HG03060 (cell line): ENCODE measurements at regions not wholly inside any gene's neighbourhood (a gene's known extent, or its start where the extent isn't known, plus 50 kb on each side); places are given as distances from the start of the nearest gene placed in this dataset.
"Not testable (repeated sequence)": the region's sequence is repeated elsewhere in the genome, so short reads cannot be mapped to it uniquely, and the experiment has no call there.

Source experiments
- ATAC-seq: cut with Tn5 transposase; IDR thresholded peaks from one replicate; pipeline ENCODE4 v1.9.1; 2021; ENCODE audit warnings: low read depth, moderate number of reproducible peaks; ENCODE audit not compliant: unreplicated experiment

DNA sequence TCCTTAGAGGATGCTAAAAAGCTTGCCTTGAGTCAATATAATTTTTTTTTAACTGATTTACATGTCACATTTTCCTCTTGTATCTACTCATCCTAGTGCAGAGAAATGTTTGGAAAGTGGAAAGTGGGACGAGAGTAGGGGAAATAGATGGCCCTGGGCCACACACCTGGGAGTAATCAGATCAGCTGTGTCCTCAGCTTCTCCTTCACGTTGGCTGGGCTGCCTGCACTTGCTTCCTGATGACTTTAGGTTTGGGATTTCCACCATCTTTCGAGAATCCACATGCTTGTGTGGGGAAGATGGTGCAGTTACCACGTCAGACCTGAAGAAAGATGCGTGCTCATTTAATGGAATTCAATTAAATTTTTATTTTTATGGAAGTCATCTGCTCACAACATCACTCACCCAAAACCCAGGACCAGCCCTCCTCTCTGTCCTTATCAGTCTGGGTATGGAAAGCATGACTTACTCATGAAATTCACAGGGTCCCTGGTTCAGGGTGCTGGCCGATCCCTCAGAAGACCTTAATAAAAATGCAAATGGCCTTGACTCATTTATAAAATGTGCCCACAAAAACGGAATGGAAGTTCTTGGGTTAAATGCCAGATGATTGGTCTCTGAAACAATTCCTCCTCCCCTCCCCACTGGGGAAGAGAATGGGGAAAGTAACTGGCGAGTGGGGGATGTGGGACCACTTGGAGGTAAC is 74.5 kb upstream of the TIAM2 start:
- no peak for ATAC-seq

DNA sequence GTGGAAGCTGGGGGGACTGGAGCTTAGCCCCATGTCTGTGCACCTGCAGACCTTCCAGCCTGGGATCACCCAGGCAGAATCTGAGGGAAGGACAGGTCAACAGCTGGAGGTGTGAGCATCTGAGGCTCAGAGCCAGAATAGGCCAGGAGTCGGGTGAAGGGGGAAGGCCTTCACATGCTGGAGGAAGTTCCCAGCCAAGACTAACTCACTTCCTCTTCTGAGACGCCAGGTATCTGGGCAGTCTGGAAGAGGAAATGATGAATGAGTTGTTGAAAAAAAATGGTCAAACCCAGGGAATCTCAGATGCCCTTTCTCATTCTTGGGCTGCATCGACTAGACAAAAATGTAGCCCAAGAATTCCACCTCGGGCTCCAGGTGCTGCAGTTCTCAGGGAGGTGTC is 73.6 kb upstream of the TIAM2 start:
- peak; percentile 52 for ATAC-seq

DNA sequence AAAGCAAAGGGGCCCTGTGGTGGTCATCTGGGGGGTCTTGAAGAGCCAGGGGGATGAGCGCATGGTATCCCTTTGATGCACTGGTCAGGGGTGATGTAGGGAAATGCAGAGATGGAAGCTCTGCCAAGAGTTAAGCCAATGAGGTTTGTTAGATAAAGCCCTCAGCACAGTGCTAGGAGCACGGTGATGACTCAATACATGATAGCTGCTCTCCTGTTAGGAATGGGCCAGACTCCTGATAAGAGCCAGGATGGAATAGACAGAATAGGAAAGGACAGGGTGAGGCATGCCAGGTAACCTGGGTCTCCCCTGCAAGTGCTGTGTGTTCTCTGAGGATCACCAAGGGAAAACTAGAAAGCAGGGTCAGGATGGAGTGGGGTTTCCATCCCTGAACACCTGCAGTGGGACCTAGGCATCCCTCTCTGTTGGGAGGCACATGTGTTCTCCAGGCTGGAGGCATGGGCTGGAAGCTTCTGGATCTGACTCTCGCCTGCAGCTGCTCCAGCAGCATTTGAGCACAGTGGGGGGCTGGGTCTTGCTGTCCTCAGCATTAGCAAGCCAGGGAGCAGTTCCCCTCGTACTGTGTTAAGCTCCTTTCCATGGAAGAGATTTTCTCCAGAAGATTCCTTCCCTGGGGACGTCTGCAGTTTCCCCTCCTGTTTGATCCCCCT is 71.8 kb upstream of the TIAM2 start:
- no peak for ATAC-seq

GRCh38 chr6:154925130-154925529 is 70.0 kb upstream of the TIAM2 start:
- ATAC-seq = no peak

- no peak for ATAC-seq
Measured at GRCh38 chr6:154926366-154926765, 68.7 kb upstream of the TIAM2 start.

DNA sequence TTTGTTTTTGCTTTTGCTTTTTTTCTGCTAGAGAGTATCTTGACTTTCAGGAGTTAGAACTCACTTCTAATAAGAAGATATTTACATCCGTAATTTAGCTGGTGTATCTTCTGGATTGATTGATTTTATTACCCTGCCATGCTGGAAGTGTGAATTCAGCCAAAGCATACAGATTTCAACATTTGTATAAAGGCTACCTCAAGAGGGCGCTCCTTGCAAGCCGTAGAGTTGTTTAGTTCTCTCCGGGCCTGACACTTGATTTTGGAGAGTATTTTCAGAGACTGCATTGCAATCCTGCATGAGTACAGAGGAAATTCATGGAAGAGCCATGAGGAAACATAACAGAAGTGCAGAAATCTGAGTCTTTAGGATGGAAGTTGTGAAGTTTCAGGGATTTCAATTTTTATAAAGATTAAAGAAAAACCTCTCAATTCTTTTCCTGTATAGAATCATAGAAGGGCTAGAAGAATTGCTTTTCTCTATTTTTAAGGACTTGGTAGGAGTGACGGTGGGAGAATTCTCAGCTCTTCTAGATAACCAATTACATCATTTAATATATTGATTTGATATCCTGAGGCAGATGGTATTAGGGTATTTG is 66.7 kb upstream of the TIAM2 start:
- no peak for ATAC-seq

GRCh38 chr6:154930451-154930851 is 64.7 kb upstream of the TIAM2 start:
- ATAC-seq = no peak

GRCh38 chr6:154931711-154932424 is 63.2 kb upstream of the TIAM2 start:
- ATAC-seq = no peak

DNA sequence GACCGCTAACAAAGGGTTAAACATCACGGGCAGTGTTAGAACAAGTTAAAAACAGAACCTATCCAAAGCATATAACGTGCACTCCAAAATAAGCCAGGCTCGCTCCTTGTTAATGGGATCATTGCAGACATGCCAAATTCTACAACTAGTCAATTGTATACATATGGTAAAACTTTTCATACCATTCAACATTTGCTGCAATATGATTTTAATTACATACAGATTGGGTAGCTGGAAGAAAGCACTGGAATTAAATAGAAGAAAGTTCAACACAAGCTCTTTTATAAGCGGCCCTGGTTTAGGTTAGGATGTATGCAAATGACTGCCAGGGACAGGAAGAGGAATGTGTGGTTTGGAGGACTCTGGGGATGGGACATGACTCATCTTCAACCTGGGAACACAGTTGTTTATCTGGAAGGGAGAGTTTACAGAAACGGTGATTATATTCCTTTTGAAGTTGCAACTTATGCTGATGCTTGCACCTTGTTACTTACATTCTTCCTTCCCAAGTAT is 62.5 kb upstream of the TIAM2 start:
- no peak for ATAC-seq

- ATAC-seq = no peak
Measured at GRCh38 chr6:154933181-154933827, 61.8 kb upstream of the TIAM2 start.

DNA sequence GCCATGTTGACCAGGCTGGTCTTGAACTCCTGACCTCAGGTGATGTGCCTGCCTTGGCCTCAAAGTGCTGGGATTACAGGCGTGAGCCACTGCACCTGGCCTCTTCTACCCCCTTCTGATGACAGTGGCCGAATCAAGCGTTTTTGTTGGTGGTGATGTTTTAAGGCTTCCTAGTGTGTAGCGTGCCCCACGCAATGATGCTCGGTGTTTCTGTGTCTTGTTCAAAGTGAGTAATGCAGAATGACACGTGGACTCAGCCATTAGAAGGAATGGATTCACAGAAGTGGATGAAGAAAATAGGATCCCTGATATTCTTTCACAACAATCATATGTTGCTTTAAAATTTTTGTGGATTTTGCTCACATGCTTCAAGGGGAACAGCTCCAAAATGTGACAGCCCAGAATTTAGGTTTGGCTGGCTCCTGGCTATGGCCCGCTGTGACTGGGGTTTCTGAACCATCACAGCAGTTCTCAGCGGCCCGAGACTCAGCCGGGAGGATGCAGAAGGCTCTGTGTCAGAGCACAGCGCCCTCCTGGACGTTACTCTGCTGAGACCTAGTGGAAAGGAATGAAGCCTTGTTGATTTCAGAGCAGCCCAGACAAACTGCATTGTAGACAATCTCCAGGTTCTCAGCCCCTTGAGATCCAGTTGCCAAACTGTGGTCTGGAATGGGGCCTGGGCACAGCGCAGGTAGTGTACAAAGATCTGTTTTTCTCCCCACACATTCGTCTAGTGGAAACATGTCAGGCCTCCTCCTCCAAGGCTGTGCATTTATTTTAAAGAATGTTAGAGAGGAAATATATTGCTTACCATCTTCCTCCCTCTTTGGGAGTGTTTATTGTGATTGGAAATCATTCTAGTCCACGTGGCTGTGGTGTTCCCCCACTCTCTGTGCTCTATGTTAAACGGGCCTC is 57.6 kb upstream of the TIAM2 start:
- ATAC-seq = no peak

GRCh38 chr6:154938221-154938580 is 56.9 kb upstream of the TIAM2 start:
- ATAC-seq = no peak

DNA sequence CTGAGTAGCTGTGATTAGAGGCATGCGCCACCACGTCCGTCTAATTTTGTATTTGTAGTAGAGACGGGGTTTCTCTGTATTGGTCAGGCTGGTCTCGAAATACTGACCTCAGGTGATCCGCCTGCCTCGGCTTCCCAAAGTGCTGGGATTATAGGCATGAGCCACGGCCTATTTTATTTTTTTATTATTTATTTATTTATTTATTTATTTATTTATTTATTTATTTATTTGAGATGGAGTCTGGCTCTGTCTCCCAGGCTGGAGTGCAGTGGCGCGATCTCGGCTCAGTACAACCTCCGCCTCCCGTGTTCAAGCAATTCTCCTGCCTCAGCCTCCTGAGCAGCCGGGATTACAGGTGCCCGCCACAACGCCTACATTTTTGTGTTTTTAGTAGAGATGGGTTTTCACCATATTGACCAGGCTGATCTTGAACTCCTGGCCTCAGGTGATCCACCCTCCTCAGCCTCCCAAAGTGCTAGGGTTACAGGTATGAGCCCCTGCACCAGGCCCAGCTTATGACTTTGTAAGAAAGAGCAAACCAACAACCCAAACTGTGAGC is 56.3 kb upstream of the TIAM2 start:
- not testable (repeated sequence) for ATAC-seq

DNA sequence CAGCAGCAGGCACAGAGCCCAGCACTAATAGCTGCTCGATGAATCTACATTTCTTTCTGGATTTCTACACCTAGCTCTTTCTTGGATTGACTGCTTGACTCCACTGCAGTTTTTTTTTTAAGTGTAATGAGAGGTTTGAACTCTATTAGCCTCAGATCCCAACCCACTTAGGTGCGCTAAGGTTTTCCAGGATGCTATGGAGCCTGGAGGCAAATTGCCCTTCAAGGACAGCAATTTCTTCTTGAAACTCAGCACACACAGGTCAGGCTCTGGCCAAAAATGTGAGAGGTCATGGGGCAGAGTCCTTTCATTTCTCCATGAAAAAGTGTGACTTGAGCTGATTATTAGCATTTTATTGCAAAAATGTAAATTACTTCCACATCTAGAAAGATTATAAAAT is 52.3 kb upstream of the TIAM2 start:
- ATAC-seq = no peak

DNA sequence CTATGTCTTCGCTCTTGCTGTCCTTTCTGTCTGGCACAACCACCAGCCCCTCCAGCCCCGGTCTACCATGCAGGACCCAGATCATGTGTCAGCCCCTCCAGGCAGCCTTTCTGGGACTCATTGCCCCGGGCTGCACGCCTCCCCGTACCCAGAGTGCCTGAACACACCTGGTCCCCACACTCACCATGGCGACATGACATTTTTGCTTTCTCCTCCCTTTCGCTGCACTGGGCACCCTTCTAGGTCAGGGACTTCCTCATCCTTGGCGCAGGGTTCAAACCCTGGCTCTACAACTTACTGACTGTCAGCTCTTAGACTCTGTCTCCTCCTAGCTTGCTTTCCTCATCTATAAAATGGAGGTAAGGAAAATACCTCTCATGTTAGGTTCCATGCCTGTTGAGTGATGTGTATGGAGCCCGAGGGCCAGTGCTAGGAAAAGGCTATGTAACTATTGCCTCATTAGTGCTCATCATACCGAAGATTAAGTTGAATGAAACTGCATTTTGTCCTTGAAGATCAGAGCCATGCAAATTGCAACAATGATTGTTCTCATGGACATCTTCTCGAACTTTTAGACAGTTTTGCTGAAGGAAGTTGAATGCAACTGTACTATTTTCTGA is 49.7 kb upstream of the TIAM2 start:
- no peak for ATAC-seq
